HL-60/S4 (cell line): ENCODE measurements at regions not wholly inside any gene's neighbourhood (a gene's known extent, or its start where the extent isn't known, plus 50 kb on each side); places are given as distances from the start of the nearest gene placed in this dataset.

Experiments
- in situ Hi-C: fragments of 300-500 bp; cut with MboI; formaldehyde crosslinking; loops from 2 replicates; pipeline ENCODE4 v1.14.3; 2022; ENCODE audit warnings: low sequenced_read_pairs

DNA sequence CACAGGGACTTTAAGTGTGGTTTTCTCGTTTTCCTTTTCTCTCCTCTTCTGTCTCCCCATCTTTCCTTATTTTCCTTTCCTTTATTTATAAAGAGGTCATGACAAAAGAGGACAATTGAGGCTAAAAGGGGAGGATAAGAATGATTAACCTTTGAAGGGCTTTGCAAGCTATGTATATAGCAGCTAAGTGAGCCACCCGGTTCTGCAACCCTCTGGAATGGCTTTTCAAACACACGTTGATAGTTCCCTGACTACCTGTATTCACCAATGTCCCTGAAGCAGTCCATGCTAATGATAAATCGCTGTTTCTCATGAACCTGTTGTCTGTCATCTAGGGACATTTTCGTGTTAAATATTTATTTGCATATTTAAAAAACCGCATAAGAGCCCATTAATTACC is 124.4 kb upstream of the RALGAPA2 start:
- in situ Hi-C loops: loop anchor here (25.0 kb wide), 1 partner anchor 725 kb away; no protein-coding TSS in a partner anchor

DNA sequence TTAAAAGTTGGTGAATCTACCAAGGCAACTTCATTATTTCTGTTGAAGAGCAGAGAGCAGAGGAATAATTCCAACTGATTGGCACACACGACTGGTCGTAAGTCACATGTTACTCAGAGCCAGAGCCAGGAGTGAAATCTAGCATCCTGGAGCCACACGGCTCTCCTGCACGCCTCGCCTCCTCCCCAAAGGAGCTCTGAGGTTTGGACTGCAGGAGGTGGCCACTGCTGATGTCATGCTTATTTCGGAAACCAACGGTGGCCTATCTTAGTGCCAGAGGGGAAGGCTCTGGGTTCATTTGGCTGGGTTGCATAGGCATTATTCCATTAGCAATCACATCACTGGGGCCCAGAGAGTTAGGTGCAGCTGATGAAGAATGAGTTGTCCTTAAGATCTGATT is 123.5 kb upstream of the RALGAPA2 start:
- in situ Hi-C loops: loop anchor here (25.0 kb wide), 1 partner anchor 724 kb away; no protein-coding TSS in a partner anchor

DNA sequence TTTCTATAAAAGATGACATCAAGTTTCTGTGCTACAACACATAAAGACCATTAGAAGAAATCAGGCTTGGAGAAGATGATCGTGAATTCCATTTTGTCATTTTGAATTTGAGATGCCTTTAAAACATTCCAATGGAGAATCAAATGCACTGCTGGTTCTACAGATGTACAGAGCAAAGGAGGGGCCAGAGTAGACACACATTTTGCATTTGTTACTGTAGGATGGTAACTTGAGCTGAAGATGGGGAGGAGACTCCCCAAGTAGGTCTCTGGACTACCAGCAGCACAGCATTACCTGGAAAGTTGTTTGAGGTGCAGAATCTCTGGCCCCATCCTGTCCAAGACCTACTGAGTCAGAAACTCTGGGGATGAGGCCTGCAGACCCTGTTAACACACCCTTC is 121.6 kb upstream of the RALGAPA2 start:
- in situ Hi-C loops: loop anchor here (25.0 kb wide), 1 partner anchor 722 kb away; no protein-coding TSS in a partner anchor

DNA sequence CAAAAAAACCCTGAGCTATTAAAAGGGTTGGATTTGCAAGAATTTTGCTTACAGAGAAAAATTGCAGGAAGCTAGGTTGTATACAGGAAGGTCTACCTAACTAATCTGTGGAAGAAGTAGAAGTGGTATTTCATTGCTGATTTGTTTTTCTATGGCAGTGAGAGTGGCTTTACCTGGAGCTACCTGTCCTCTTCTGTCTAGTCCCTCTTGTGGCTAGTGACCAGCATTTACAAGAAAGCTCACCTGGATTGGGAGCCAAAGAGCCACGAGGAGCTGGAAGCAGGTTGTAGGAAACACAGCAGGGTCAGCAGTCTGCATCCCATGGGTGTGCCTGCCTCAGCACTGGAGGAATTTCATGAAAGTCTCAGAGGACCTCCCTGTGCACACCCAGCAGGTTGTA is 120.3 kb upstream of the RALGAPA2 start:
- in situ Hi-C loops: loop anchor here (25.0 kb wide), 1 partner anchor 720 kb away; no protein-coding TSS in a partner anchor

DNA sequence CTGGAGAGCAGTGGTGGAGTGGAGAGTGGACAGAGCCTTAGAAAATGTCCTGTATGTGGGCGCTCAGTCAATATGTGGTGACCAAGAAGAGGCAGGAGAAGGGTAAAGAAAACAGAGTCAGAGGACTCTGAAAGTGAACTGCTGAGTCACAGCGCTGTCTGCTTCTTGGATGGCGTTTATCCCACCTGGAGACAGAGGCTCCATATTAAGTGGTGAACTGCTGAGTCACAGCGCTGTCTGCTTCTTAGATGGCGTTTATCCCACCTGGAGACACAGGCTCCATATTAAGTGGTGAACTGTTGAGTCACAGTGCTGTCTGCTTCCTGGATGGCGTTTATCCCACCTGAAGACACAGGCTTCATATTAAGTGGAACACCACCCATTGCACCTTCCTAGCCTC is 119.3 kb upstream of the RALGAPA2 start:
- in situ Hi-C loops: loop anchor here (25.0 kb wide), 1 partner anchor 719 kb away; no protein-coding TSS in a partner anchor

DNA sequence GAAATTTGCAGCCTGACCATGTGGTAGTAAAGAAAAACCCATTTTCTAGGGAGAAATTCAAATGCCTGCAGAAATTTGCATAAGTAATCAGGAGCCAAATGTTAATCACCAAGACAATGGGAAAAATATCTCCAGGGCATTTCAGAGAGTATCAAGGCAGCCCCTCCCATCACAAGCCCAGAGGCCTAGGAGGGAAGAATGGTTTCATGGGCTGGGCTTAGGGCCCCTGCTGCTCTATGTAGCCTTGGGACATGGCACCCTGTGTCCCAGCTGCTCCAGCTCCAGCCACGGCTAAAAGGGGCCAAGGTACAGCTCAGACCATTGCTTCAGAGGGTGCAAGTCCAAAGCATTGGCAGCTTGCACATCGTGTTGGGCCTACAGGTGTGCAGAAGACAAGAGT is 117.2 kb upstream of the RALGAPA2 start:
- in situ Hi-C loops: loop anchor here (25.0 kb wide), 1 partner anchor 717 kb away; no protein-coding TSS in a partner anchor

DNA sequence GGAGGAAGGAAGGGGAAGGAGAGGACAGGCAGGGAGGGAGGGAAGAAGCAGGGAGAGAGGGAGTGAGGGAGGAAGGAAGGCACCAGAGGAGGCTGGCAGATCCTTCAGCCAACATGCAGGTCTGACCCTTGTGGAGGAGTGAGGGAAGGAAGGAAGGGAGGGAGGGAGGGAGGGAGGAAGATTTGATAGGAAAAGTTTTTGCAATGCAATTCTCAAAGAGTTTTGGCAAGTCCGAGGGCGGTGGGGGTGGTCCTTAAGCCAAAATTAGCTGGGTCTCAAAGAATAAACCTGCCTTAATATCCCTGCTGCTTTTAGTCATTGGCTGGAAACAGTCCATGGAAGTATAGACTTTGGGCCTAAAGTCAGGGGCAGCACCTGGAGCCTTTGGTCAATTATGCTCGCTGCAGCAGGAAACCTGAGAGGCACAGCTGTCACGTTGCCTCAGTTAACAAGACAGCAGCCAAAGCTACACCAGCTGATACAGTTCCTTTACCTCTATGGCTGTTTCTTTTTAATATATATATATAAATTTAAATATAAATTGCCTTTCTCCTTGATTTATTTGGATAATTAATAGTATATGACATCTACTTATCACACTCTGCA is 115.7 kb upstream of the RALGAPA2 start:
- in situ Hi-C loops: loop anchor here (25.0 kb wide), 1 partner anchor 716 kb away; no protein-coding TSS in a partner anchor

DNA sequence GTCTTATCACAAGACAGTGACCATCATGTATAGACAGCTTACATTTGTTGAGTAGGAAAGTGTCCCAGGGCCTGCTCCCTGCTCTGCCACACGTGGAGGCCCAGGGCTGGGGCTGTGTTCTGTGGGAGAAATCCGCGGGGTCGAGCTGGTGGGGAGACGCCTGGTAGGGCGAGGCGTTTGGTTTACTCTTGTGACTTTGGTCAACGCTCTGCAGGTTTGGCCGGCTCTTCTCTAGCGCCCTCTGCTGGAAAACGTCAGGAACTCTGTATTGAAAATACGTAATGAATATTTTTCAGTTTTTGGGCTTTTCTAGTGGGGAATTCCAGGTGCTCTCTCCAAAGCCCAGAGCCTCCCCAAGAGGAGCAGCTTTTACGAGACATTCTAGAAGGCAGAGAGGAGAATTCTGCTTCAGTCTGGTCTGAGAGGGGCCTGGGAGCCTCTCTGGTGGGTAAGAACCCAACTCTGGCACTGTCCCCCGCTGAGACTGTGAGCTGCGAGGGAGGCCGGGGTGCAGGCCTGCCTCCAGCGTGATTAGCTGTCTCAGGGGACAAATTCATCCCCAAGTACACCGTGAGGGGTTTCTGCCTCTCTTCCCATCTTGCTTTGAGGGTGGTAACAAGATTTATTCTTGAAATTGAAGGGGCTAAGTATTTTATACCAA is 112.6 kb upstream of the RALGAPA2 start:
- in situ Hi-C loops: loop anchor here (5.0 to 25.0 kb wide), 2 partner anchors 163 to 713 kb away; no protein-coding TSS in a partner anchor

DNA sequence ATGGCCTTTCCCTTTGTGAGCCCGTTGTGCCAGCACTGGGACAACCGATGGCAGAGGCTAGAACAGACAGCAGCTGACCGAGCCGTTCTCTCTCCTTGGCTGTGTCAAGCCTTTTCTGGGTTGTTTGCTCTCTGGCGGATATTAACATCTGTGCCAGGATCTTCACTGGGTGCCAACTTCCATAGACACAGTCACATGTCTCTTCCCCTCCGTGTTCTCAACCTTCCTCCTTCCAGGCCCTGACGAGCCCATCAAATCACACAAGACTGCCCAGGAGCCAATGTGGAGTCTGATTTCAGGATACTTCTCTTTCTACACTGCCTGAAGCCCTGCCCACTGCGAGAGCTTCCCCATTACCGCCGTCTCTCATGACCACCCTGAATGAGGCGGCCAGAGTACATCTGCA is 111.0 kb upstream of the RALGAPA2 start:
- in situ Hi-C loops: loop anchor here (5.0 kb wide), 1 partner anchor 161 kb away; no protein-coding TSS in a partner anchor

DNA sequence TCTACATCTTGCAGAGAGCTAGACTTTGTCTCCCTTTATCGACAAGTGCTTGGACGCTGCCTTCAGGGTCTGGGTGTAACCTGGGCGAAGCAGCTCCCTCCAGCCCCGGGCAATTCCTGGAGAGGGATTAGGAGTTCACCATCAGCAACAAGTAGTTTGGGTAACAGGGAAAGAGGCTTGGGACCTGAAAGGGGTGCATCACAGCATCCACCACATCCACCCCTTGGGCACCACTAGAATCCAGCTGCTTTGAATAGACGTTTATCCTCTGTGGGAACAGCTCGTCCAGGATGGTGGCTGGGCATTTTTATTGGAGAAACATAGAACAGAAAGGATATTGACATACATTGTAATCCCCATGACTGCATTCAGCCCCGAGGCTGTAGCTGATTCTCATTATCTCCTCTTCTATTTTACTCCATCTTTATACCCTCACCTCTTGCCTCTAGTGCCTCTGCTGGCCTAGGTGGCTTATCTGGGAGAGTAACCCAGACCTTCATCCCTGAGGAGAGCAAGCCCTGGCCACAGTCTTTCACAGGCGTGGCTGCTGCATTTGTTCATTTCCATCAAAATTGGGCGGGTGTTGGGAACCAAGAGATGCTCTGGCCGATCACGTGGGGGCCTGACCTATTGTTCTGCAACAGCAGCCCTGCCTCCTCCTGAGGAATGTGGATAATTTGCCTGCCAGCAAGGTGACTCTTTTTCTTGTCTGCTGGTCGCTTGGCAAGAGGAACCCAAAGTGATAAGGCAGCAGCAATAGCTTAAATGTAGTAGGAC is 109.2 kb upstream of the RALGAPA2 start:
- in situ Hi-C loops: loop anchor here (5.0 kb wide), 1 partner anchor 159 kb away; no protein-coding TSS in a partner anchor

DNA sequence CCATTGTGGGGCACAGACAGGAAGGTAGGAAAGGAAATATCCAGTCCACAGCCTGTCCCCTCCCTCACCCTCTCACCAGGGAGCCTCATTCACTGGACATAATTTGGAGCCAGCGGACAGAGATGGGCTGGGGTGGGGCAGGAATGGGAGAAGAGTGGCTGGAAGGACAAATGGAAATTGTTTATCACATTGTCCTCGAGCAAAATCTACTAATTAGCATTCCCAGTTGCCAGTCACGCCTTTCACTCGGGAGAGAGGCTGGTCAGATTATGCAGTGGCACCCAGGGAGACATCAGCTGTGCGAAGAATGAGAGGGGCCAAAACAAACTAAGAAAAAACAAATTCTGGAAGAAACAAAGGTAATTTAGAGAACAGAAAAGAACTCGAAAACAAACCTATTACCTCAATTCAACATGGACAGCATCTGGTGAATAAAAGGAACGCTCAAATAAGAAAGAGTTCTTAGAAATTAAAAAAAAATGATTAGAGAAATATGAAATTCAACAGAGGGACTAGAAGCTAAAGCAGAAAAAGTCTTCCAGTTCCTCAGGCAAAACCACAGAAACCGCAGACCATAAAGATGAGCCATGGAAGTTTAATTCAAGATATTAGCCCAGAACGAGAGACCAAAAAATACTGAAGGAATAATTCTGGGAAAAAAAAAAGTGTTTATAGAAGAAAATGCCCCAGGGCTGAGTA is 108.5 kb upstream of the RALGAPA2 start:
- in situ Hi-C loops: loop anchor here (5.0 kb wide), 1 partner anchor 159 kb away; no protein-coding TSS in a partner anchor

DNA sequence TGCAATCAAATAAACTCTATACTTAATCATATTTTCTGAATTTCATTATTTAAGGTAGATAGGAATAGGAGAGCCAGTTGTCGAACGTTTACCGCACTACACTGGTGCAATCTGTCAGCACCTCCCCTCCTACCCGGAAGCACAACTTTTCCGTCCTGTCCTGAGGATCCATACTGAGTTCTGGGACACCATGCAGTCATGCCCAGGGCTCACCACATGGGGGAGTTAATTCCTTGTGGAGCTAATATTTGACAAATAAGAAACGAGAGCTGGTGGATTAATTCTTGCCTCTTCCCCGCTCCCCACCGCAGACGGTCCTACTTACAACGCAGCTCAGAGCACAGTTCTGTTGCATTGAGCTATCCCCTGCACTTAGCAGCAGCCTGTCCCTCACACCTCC is 107.7 kb upstream of the RALGAPA2 start:
- in situ Hi-C loops: loop anchor here (5.0 kb wide), 1 partner anchor 158 kb away; no protein-coding TSS in a partner anchor

DNA sequence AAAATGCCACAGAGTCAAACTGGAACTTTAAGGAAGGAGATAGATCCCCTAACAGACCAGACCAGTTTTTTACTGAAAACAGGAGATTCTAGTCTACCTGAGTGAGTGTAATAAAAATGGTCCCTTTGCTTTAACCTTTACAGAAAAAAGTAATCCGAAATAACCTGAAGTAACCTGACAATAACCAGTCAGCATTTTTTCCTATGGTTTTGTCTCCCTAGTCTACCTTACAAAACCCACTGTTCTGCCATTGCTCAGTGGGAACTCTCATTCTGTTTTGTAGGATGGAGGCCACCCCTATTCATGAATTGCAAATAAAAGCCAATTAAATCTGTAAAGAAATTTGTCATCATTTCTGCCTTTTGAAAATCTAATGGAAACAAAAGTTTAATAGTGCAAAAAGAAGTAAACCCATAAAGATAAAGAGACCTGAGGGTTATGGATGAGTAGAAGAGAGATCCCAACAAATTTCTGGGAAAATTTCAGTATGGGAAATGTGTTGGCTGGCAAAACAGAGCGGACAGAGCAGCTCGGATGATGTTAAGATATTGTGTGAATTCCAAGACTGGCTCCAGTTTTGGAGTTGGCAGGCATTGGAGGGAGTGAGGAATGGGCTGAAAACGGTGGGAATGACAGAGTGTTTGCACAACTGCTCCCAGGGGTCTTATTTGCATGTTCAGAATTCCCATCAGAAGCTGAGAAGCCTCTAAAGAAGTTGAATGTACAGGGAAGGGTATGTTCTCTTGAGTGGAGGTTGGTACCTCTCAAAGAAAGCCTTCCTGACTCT is 104.7 kb upstream of the RALGAPA2 start:
- in situ Hi-C loops: no loop called here

DNA sequence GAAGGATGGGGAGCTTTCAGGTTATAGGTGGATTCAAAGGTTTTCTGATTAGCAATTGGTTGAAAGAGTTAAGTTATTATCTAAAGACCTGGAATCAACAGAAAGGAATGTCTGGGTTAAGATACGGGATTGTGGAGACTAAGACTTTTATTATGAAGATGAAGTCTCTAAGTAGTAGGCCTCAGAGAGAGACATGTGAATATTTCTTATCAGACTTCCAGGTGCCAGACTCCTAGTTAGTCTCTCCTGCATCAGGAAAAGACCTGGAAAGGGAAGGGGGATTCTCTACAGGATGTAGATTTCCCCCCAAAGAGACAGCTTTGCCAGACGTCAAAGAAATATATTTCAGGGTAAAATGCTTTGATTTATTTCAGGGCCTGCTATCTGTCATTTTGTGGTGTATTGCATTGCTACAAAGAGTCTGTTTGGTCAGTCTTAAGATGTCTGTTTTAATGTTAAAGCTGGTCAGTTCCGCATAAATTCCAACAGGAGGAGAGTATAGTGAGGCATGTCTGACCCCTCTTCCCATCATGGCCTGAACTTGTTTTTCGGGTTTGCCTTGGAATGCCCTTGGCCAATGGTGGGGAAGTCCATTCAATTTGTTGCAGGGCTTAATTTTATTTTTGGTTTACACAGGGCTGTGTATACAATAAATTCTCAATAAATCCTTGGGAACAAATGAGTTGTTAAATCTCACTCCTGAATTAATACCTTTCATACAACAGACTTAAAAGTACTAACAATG is 103.4 kb upstream of the RALGAPA2 start:
- in situ Hi-C loops: no loop called here

DNA sequence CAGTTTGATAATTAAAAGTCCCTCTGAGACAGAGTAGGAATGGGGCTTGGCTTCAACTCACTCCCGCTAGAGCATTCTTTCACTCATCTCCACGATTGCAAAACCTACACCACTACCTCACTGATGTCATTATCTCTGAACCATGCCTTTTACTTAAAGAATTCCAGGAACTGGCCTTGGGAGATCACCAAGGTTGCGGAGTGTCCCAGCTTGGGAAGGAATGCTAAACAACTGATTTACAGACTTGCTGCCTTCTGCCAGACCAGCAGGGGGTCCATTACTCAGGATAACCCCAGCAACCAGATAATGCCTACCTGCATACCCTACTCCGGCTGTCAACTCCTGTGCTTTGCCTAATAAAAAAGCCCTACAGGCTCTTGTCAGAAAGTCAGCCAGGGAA is 102.2 kb upstream of the RALGAPA2 start:
- in situ Hi-C loops: no loop called here

DNA sequence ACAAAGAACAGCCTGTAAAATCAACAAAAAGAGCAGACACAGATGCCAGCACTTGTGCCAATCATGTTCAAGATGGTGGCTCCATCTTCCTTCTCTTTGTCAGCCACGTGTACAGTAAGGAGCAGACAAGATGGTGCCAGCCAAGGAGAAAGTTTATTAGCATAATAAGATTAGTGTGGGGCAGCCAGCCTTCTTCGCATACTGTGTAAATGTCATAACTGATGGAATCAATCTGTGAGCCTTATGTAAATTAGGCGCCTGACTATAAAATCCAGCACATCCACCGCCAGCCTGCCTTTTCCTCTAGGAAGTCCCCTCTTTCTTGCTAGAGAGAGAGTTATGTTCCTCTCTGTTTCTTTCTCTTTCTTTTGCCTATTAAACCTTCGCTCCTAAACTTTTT is 99.7 kb upstream of the RALGAPA2 start:
- in situ Hi-C loops: no loop called here

DNA sequence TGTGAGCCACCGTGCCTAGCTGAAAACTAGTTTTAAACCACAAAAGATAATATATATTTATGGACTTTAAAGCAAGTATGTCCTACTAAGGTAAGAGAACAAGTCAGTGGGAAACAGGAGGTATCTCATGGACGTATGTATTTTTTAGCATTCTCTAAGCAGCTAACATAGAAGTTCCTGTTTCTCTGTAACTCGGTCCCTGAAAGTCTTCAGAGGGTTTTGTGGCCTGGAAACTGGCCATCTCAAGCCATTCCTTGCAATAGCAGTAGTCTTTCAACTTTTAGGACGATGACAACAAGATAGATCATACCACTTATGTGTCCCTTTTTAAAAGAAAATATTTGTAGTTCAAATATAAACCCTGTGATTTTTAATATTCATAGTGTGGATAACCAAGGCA is 95.6 kb upstream of the RALGAPA2 start:
- in situ Hi-C loops: no loop called here

DNA sequence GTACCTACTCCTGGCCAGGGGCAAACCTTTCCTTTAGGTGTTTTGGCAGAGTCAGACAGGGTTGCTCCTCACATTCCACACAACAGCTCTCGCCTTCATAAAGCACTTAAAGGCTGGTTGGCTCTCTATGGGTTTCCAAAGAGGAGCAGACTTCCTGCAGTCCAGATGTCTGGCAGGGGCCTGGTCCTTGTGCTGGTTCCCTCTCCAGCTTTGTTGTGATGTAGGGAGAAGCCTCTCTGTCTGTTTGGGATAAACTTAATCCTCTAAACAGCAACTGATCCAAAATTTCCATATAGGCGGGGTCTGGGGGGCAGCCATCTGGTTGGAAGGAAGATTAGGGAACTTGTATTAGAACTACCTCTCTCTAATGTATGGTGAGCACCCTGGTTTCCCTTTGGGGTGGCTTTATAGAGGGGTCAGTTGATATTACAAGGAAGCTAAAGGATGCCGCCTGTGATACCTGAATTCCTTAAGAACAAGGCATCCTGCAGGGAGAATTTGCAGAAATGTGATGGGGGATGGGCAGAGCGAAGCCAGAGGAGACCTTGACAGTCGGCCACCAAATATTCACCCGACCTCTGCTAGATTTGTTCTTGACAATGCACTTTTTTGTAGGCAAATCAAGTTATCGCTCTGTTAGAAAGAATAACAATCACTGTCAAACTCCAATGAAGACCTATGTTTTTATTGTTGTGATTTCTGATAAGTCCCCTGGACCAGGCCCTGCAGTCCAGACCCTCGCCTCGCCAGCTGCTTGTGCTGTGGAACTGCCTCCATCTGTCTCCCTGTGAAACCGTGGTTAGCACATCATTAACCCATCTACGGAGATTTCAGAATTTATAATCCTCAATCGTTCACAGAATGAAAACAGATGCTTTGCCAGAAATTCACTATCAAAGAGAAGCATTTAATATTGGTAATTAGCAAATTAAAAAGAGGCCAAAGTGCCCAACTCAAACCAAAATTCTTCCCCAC is 94.0 kb upstream of the RALGAPA2 start:
- in situ Hi-C loops: no loop called here
